Esophagus squamous epithelium (tissue), 4 donors: ENCODE measurements at regions not wholly inside any gene's neighbourhood (a gene's known extent, or its start where the extent isn't known, plus 50 kb on each side); places are given as distances from the start of the nearest gene placed in this dataset.

Source experiments
- CTCF ChIP-seq, 6 experiments: fragments of 450-650 bp in 4 of 6; fragments of 200-600 bp in 2 of 6; sonication (generic) in 2 of 6; IDR thresholded peaks; one replicate each; pipeline ENCODE4 v1.5.1; 2016 to 2019; ENCODE audit warnings: antibody characterized with exemption in 6 of 6, mild to moderate bottlenecking in 4 of 6, moderate library complexity in 4 of 6
- POLR2A ChIP-seq, 4 donors: fragments of 450-650 bp; IDR thresholded peaks; one replicate each; pipeline ENCODE4 v1.6.1; 2017; ENCODE audit warnings: antibody characterized with exemption in 4 of 4, mild to moderate bottlenecking in 4 of 4, moderate library complexity in 3 of 4

DNA sequence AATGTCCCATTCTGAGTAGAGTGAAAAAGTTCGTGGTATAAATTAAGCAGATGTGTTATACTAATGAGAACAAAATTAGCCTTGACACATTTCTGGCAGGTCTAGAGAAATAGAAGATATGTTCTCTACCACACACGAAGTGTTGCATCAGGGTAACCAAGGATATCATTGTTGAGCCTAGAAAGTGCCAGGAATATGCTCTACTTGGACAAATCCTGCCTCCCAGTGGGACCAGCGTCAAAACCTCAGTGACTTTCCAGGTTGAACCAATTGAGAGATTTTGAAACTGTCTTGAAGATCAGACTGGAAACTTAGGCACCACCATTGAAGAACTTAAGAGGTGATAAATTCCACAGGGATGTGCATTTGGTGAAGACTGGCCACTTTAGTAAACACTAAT is 115.9 kb downstream of the HPGD start:
- no peak for TF ChIP-seq POLR2A (IDR thresholded peaks at IDR 0.05)
- no peak for TF ChIP-seq CTCF (IDR thresholded peaks at IDR 0.05)
